Neural progenitor cell (in vitro differentiated cells): ENCODE measurements at regions not wholly inside any gene's neighbourhood (a gene's known extent, or its start where the extent isn't known, plus 50 kb on each side); places are given as distances from the start of the nearest gene placed in this dataset.

Source experiments
- DNase-seq: peaks from one replicate; pipeline ENCODE4 v3.0.0-alpha.2; 2016; ENCODE audit warnings: low spot score
- H2AFZ ChIP-seq: fragments of 200-600 bp; sonication (generic); replicated peaks from 2 replicates; pipeline ENCODE4 v1.6.1; 2016; ENCODE audit warnings: antibody characterized with exemption
- H3F3A ChIP-seq: fragments of 200-600 bp; sonication (generic); 2 replicates; pipeline ENCODE4 v1.6.1; 2016; ENCODE audit warnings: antibody characterized with exemption, low read depth
- H3K27ac ChIP-seq: fragments of 200-600 bp; sonication (generic); 2 replicates; pipeline ENCODE4 v1.5.1; 2016; ENCODE audit warnings: mild to moderate bottlenecking
- H3K27me3 ChIP-seq: fragments of 200-600 bp; sonication (generic); 2 replicates; pipeline ENCODE4 v1.6.1; 2016; ENCODE audit warnings: mild to moderate bottlenecking, moderate library complexity
- H3K36me3 ChIP-seq: fragments of 200-600 bp; sonication (generic); 2 replicates; pipeline ENCODE4 v1.5.1; 2016
- H3K4me1 ChIP-seq: fragments of 200-600 bp; sonication (generic); 2 replicates; pipeline ENCODE4 v1.6.1; 2016; ENCODE audit warnings: mixed run types
- H3K4me2 ChIP-seq: fragments of 200-600 bp; sonication (generic); 2 replicates; pipeline ENCODE4 v1.6.1; 2016
- H3K4me3 ChIP-seq: fragments of 200-600 bp; sonication (generic); 2 replicates; pipeline ENCODE4 v1.5.1; 2016
- H3K79me2 ChIP-seq: fragments of 200-600 bp; sonication (generic); 2 replicates; pipeline ENCODE4 v1.6.1; 2016; ENCODE audit warnings: low read depth
- H3K9ac ChIP-seq: fragments of 200-600 bp; sonication (generic); 2 replicates; pipeline ENCODE4 v1.6.1; 2016
- H3K9me3 ChIP-seq: fragments of 200-600 bp; sonication (generic); 2 replicates; pipeline ENCODE4 v1.5.1; 2016; ENCODE audit warnings: low read depth
- H4K20me1 ChIP-seq: fragments of 200-600 bp; sonication (generic); 2 replicates; pipeline ENCODE4 v1.6.1; 2016; ENCODE audit warnings: low read depth
- H3K27ac Mint-ChIP-seq: 3 replicates; pipeline ENCODE4 v1.8.0; 2021; ENCODE audit warnings: mixed read lengths
- H3K27me3 Mint-ChIP-seq: 2 replicates; pipeline ENCODE4 v1.8.0; 2022; ENCODE audit warnings: low read depth, mild to moderate bottlenecking, inconsistent platforms, moderate library complexity, mixed read lengths; ENCODE audit not compliant: insufficient read depth
- H3K36me3 Mint-ChIP-seq: 3 replicates; pipeline ENCODE4 v1.8.0; 2021; ENCODE audit warnings: mixed read lengths
- H3K4me1 Mint-ChIP-seq: 3 replicates; pipeline ENCODE4 v1.8.0; 2021; ENCODE audit warnings: mixed read lengths
- H3K4me3 Mint-ChIP-seq: 3 replicates; pipeline ENCODE4 v1.8.0; 2021; ENCODE audit warnings: mild to moderate bottlenecking, moderate library complexity, mixed read lengths
- H3K9me3 Mint-ChIP-seq: 3 replicates; pipeline ENCODE4 v1.8.0; 2020; ENCODE audit warnings: mixed read lengths
- CTCF ChIP-seq: fragments of 200-600 bp; sonication (generic); IDR thresholded peaks from 2 replicates; pipeline ENCODE4 v1.5.1; 2017; ENCODE audit warnings: antibody characterized with exemption, mild to moderate bottlenecking
- EZH2 ChIP-seq: fragments of 200-600 bp; sonication (generic); IDR thresholded peaks from 2 replicates; pipeline ENCODE4 v1.6.1; 2017; ENCODE audit warnings: antibody characterized with exemption, mild to moderate bottlenecking, moderate library complexity
- EZH2phosphoT487 ChIP-seq: fragments of 200-600 bp; sonication (generic); IDR thresholded peaks from 2 replicates; pipeline ENCODE4 v1.6.1; 2017; ENCODE audit warnings: antibody characterized with exemption

- no peak overlapping the region for H3K4me2 ChIP-seq
Measured at GRCh38 chr3:150275941-150276340, 132.2 kb upstream of the TSC22D2 start.

GRCh38 chr3:150274372-150274771, 133.7 kb upstream of the TSC22D2 start:
- H3K9me3 Mint-ChIP-seq, result no peaks in the 10 kb centered on the region

More at GRCh38 chr3:150275941-150276340, 132.2 kb upstream of the TSC22D2 start:
- no peak overlapping the region for H2AFZ ChIP-seq
- Mint-ChIP-seq H3K4me3 (no peak overlapping the region), H3K36me3 (no peaks in the 10 kb centered on the region), H3K4me1 (no peaks in the 10 kb centered on the region), H3K9me3 (no peaks in the 10 kb centered on the region), H3K27ac (no peak overlapping the region), H3K27me3 (no peaks in the 10 kb centered on the region)
- TF ChIP-seq CTCF, result no peak
- TF ChIP-seq EZH2phosphoT487, result no peak
- no peak for TF ChIP-seq EZH2
- peaks cover 11% of the 10 kb centered on the region for H3F3A ChIP-seq
- H3K9ac ChIP-seq, result no peak overlapping the region
- no peaks in the 10 kb centered on the region for H3K79me2 ChIP-seq
- no peaks in the 10 kb centered on the region for H4K20me1 ChIP-seq
- H3K9me3 ChIP-seq, result no peaks in the 10 kb centered on the region
- H3K27me3 ChIP-seq, result no peaks in the 10 kb centered on the region
- no peak for DNase-seq
- no peak overlapping the region for H3K4me3 ChIP-seq
- H3K36me3 ChIP-seq, result no peaks in the 10 kb centered on the region
- H3K4me1 ChIP-seq, result peaks cover 25% of the 10 kb centered on the region
- H3K27ac ChIP-seq, result no peak overlapping the region

GRCh38 chr3:150273396-150273795, 134.7 kb upstream of the TSC22D2 start:
- H3K27ac Mint-ChIP-seq, result no peak overlapping the region
- Histone ChIP-seq H2AFZ (peak overlapping the region; percentile 4), H3K27ac (no peak overlapping the region), H3K4me1 (peaks cover 13% of the 10 kb centered on the region), H3K9me3 (no peaks in the 10 kb centered on the region), H3F3A (no peaks in the 10 kb centered on the region), H3K4me2 (no peak overlapping the region), H3K9ac (no peak overlapping the region), H3K4me3 (no peak overlapping the region), H3K27me3 (no peaks in the 10 kb centered on the region), H4K20me1 (no peaks in the 10 kb centered on the region), H3K79me2 (no peaks in the 10 kb centered on the region), H3K36me3 (no peaks in the 10 kb centered on the region)
- H3K36me3 Mint-ChIP-seq, result no peaks in the 10 kb centered on the region
- no peaks in the 10 kb centered on the region for H3K4me1 Mint-ChIP-seq
- no peak for DNase-seq
- H3K9me3 Mint-ChIP-seq, result no peaks in the 10 kb centered on the region
- H3K4me3 Mint-ChIP-seq, result no peak overlapping the region
- no peak for TF ChIP-seq EZH2
- peaks cover 3% of the 10 kb centered on the region for H3K27me3 Mint-ChIP-seq

More at GRCh38 chr3:150274372-150274771, 133.7 kb upstream of the TSC22D2 start:
- Mint-ChIP-seq H3K36me3 (no peaks in the 10 kb centered on the region), H3K27ac (no peak overlapping the region), H3K4me3 (no peak overlapping the region), H3K4me1 (no peaks in the 10 kb centered on the region), H3K27me3 (peaks cover under 1% of the 10 kb centered on the region)
- Histone ChIP-seq H3K27ac (no peak overlapping the region), H3K4me2 (no peak overlapping the region), H3K4me3 (no peak overlapping the region), H3K9ac (no peak overlapping the region), H3K36me3 (no peaks in the 10 kb centered on the region), H2AFZ (peak overlapping the region; percentile 4), H3K27me3 (no peaks in the 10 kb centered on the region), H3K9me3 (no peaks in the 10 kb centered on the region), H3K4me1 (peaks cover 23% of the 10 kb centered on the region), H3F3A (peaks cover 8% of the 10 kb centered on the region), H3K79me2 (no peaks in the 10 kb centered on the region), H4K20me1 (no peaks in the 10 kb centered on the region)
- DNase-seq, result no peak
- no peak for TF ChIP-seq EZH2
- TF ChIP-seq CTCF, result no peak
- no peak for TF ChIP-seq EZH2phosphoT487

- Mint-ChIP-seq H3K27me3 (peaks cover 3% of the 10 kb centered on the region), H3K9me3 (no peaks in the 10 kb centered on the region), H3K27ac (no peak overlapping the region), H3K4me1 (no peaks in the 10 kb centered on the region), H3K36me3 (no peaks in the 10 kb centered on the region), H3K4me3 (no peak overlapping the region)
- H3K79me2 ChIP-seq, result no peaks in the 10 kb centered on the region
- no peak for DNase-seq
- H3K27me3 ChIP-seq, result no peaks in the 10 kb centered on the region
- H3F3A ChIP-seq, result no peaks in the 10 kb centered on the region
- H3K4me2 ChIP-seq, result no peak overlapping the region
- H3K9ac ChIP-seq, result no peak overlapping the region
- H2AFZ ChIP-seq, result no peak overlapping the region
- H3K36me3 ChIP-seq, result no peaks in the 10 kb centered on the region
- no peaks in the 10 kb centered on the region for H3K4me1 ChIP-seq
- H3K4me3 ChIP-seq, result no peak overlapping the region
- no peak overlapping the region for H3K27ac ChIP-seq
- no peaks in the 10 kb centered on the region for H4K20me1 ChIP-seq
- H3K9me3 ChIP-seq, result no peaks in the 10 kb centered on the region
- TF ChIP-seq CTCF (no peak), EZH2 (no peak), EZH2phosphoT487 (no peak)
Measured at GRCh38 chr3:150271591-150271960, 136.5 kb upstream of the TSC22D2 start.
